IMR-90 (cell line): ENCODE measurements at regions not wholly inside any gene's neighbourhood (a gene's known extent, or its start where the extent isn't known, plus 50 kb on each side); places are given as distances from the start of the nearest gene placed in this dataset.

Experiments
- ATAC-seq: fragments of 200-7000 bp; cut with Tn5 transposase; 2 replicates; pipeline ENCODE4 v1.9.1; 2020; ENCODE audit warnings: low read depth, mild to moderate bottlenecking, moderate library complexity
- BruUV-seq: library from RNA; stranded (reverse); fragments of 400-500 nt; replicated peaks from 2 replicates; lab custom pipeline; 2021; lab: Mats Ljungman, UMichigan
- CTCF ChIA-PET: fragments of 300-600 bp; formaldehyde crosslinking; extraction: SDS; loops from one replicate; lab custom pipeline; 2021; ENCODE audit warnings: antibody characterized with exemption; lab: Yijun Ruan, JAX
- POLR2A ChIA-PET: fragments of 300-600 bp; sonication (Branson Sonifier 250); formaldehyde crosslinking; loops from one replicate; lab custom pipeline; 2022; ENCODE audit warnings: antibody characterized with exemption; ENCODE audit not compliant: unreplicated experiment; lab: Charles Lee
- DNase-seq: peaks from one replicate; pipeline ENCODE4 v3.0.0; 2013
- H2AFZ ChIP-seq: replicated peaks from 2 replicates; pipeline ENCODE3; 2013; ENCODE audit warnings: low read length, mild to moderate bottlenecking; ENCODE audit not compliant: poor library complexity
- H2AK5ac ChIP-seq: 2 replicates; pipeline ENCODE4 v1.6.1; 2013; ENCODE audit warnings: low read depth, low read length, inconsistent platforms
- H2AK9ac ChIP-seq: replicated peaks from 2 replicates; pipeline ENCODE3; 2013; ENCODE audit warnings: mild to moderate bottlenecking, low read depth, low read length, moderate library complexity; ENCODE audit not compliant: poor library complexity
- H2BK120ac ChIP-seq: 2 replicates; pipeline ENCODE4 v1.6.1; 2013; ENCODE audit warnings: low read depth, low read length, inconsistent platforms
- H2BK15ac ChIP-seq: 3 replicates; pipeline ENCODE4 v1.6.1; 2013; ENCODE audit warnings: low read depth, low read length, inconsistent platforms
- H2BK20ac ChIP-seq: 2 replicates; pipeline ENCODE4 v1.6.1; 2013; ENCODE audit warnings: low read depth, mild to moderate bottlenecking, inconsistent platforms, low read length, moderate library complexity
- H2BK5ac ChIP-seq: 2 replicates; pipeline ENCODE4 v1.6.1; 2013; ENCODE audit warnings: mild to moderate bottlenecking, low read depth, low read length, inconsistent platforms; ENCODE audit not compliant: poor library complexity, severe bottlenecking
- H3K14ac ChIP-seq: replicated peaks from 2 replicates; pipeline ENCODE4 v1.6.1; 2013; ENCODE audit warnings: low read depth, low read length, inconsistent platforms
- H3K18ac ChIP-seq: 2 replicates; pipeline ENCODE4 v1.6.1; 2013; ENCODE audit warnings: low read depth, low read length, control low read depth
- H3K23ac ChIP-seq: 2 replicates; pipeline ENCODE4 v1.6.1; 2013; ENCODE audit warnings: low read depth, low read length, inconsistent platforms
- H3K27ac ChIP-seq: 2 replicates; pipeline ENCODE4 v1.5.1; 2013; ENCODE audit warnings: mild to moderate bottlenecking, control low read depth, low read length; ENCODE audit not compliant: insufficient read depth
- H3K27me3 ChIP-seq: 2 replicates; pipeline ENCODE4 v1.6.1; 2013; ENCODE audit warnings: low read length; ENCODE audit not compliant: control insufficient read depth, insufficient read depth
- H3K36me3 ChIP-seq: 2 replicates; pipeline ENCODE4 v1.6.1; 2013; ENCODE audit warnings: low read length, mixed read lengths; ENCODE audit not compliant: control insufficient read depth, insufficient read depth
- H3K4ac ChIP-seq: 2 replicates; pipeline ENCODE4 v1.6.1; 2013; ENCODE audit warnings: low read depth, low read length, inconsistent platforms
- H3K4me1 ChIP-seq: 2 replicates; pipeline ENCODE4 v1.6.1; 2013; ENCODE audit warnings: low read length, mixed read lengths; ENCODE audit not compliant: control insufficient read depth, insufficient read depth
- H3K4me2 ChIP-seq: 2 replicates; pipeline ENCODE4 v1.6.1; 2013; ENCODE audit warnings: low read depth, mild to moderate bottlenecking, control low read depth, low read length, moderate library complexity
- H3K4me3 ChIP-seq: 2 replicates; pipeline ENCODE4 v1.5.1; 2013; ENCODE audit warnings: low read depth, mild to moderate bottlenecking, control low read depth, low read length, moderate library complexity; ENCODE audit not compliant: insufficient read depth
- H3K56ac ChIP-seq: 2 replicates; pipeline ENCODE4 v1.6.1; 2013; ENCODE audit warnings: low read length, inconsistent platforms; ENCODE audit not compliant: insufficient read depth; ENCODE audit errors: extremely low read depth
- H3K79me1 ChIP-seq, 2 experiments: 2 replicates each; pipeline ENCODE4 v1.6.1; 2013; ENCODE audit warnings: low read length in 2 of 2, inconsistent platforms in 1 of 2, low read depth in 1 of 2
- H3K9ac ChIP-seq: 2 replicates; pipeline ENCODE4 v1.6.1; 2013; ENCODE audit warnings: low read depth, low read length, control low read depth
- H3K9me1 ChIP-seq: 2 replicates; pipeline ENCODE4 v1.6.1; 2013; ENCODE audit warnings: low read length, inconsistent platforms; ENCODE audit not compliant: insufficient read depth
- H3K9me3 ChIP-seq: 2 replicates; pipeline ENCODE4 v1.6.1; 2013; ENCODE audit warnings: low read length; ENCODE audit not compliant: control insufficient read depth, insufficient read depth
- H4K20me1 ChIP-seq: 2 replicates; pipeline ENCODE4 v1.6.1; 2013; ENCODE audit warnings: low read length, inconsistent platforms; ENCODE audit not compliant: insufficient read depth
- H4K5ac ChIP-seq: 2 replicates; pipeline ENCODE4 v1.6.1; 2013; ENCODE audit warnings: mild to moderate bottlenecking, low read depth, low read length, control low read depth
- H4K8ac ChIP-seq, 2 experiments: 2 replicates each; pipeline ENCODE4 v1.6.1; 2013; ENCODE audit warnings: low read depth in 2 of 2, low read length in 2 of 2, control low read depth in 1 of 2, inconsistent platforms in 1 of 2
- H4K91ac ChIP-seq: 2 replicates; pipeline ENCODE4 v1.6.1; 2013; ENCODE audit warnings: low read depth, low read length, inconsistent platforms; ENCODE audit not compliant: insufficient read depth
- CEBPB ChIP-seq: IDR thresholded peaks from 2 replicates; pipeline ENCODE4 v1.6.1; 2012; ENCODE audit warnings: low read depth, low read length, improper control_type of control experiment
- CHD1 ChIP-seq: IDR thresholded peaks from 2 replicates; pipeline ENCODE4 v1.6.1; 2012; ENCODE audit warnings: low read depth, low read length, improper control_type of control experiment
- ELK1 ChIP-seq: fragments of 150-350 bp; IDR thresholded peaks from 2 replicates; pipeline ENCODE4 v1.6.1; 2016; ENCODE audit warnings: low read depth, mild to moderate bottlenecking, low read length, moderate library complexity, borderline replicate concordance
- FOS ChIP-seq: fragments of 150-350 bp; IDR thresholded peaks from 2 replicates; pipeline ENCODE4 v1.6.1; 2016; ENCODE audit warnings: low read depth, low read length
- MAFK ChIP-seq: IDR thresholded peaks from 2 replicates; pipeline ENCODE4 v1.6.1; 2012; ENCODE audit warnings: low read depth, low read length, improper control_type of control experiment
- MAZ ChIP-seq: IDR thresholded peaks from 2 replicates; pipeline ENCODE4 v1.6.1; 2012; ENCODE audit warnings: low read depth, mild to moderate bottlenecking, low read length, improper control_type of control experiment, moderate library complexity, borderline replicate concordance
- NFE2L2 ChIP-seq: fragments of 150-350 bp; IDR thresholded peaks from 2 replicates; pipeline ENCODE4 v1.6.1; 2016; ENCODE audit warnings: low read depth, mild to moderate bottlenecking, low read length
- RAD21 ChIP-seq: IDR thresholded peaks from 2 replicates; pipeline ENCODE4 v1.6.1; 2012; ENCODE audit warnings: low read length, improper control_type of control experiment
- RCOR1 ChIP-seq: IDR thresholded peaks from 2 replicates; pipeline ENCODE4 v1.6.1; 2012; ENCODE audit warnings: mild to moderate bottlenecking, low read length, improper control_type of control experiment; ENCODE audit not compliant: insufficient replicate concordance
- RFX5 ChIP-seq: IDR thresholded peaks from 2 replicates; pipeline ENCODE4 v1.8.0; 2012; ENCODE audit warnings: low read depth, mild to moderate bottlenecking, low read length, moderate library complexity
- WGBS, 2 experiments: methylation state at CpG; one replicate each; pipeline versions ENCODE4 v1.1.5 to v1.1.7; 2013; ENCODE audit warnings: missing lambda C conversion rate in 2 of 2; ENCODE audit not compliant: insufficient read length in 1 of 2; ENCODE audit errors: extremely low coverage in 2 of 2; 5-methylcytosine and 5-hydroxymethylcytosine counted together
- dilution Hi-C: fragments of 300-500 bp; cut with HindIII; formaldehyde crosslinking; loops from one replicate; pipeline ENCODE4 v1.14.3; 2018; ENCODE audit warnings: low sequenced_read_pairs; ENCODE audit not compliant: unreplicated experiment
- in situ Hi-C: fragments of 300-500 bp; cut with MboI; formaldehyde crosslinking; loops from 3 replicates; pipeline ENCODE4 v1.14.3; 2019; ENCODE audit warnings: low sequenced_read_pairs, inconsistent platforms, mixed read lengths
- intact Hi-C: fragments of 100-400 bp; cut with micrococcal nuclease; formaldehyde crosslinking; loops from 2 replicates; pipeline ENCODE4 v1.10.0; 2022

GRCh38 chr9:1320051-1320557 lies 269.9 kb downstream of the DMRT2 start:
- Histone ChIP-seq H3K56ac (no peak overlapping the region), H3K79me1 (no peaks in the 10 kb centered on the region), H3K27ac (no peak overlapping the region), H2AFZ (no peak overlapping the region), H2BK15ac (no peak overlapping the region), H3K9ac (no peak overlapping the region), H4K91ac (no peak overlapping the region), H3K27me3 (no peaks in the 10 kb centered on the region), H3K23ac (no peak overlapping the region), H2BK120ac (no peak overlapping the region), H3K14ac (no peak overlapping the region), H3K4me2 (no peak overlapping the region), H2AK5ac (no peak overlapping the region), H2BK5ac (no peak overlapping the region), H4K5ac (no peak overlapping the region), H4K20me1 (no peaks in the 10 kb centered on the region), H3K9me1 (no peaks in the 10 kb centered on the region), H3K4ac (no peak overlapping the region), H3K4me3 (no peak overlapping the region), H4K8ac (no peak overlapping the region), H3K36me3 (no peaks in the 10 kb centered on the region), H3K9me3 (0 out of 2 replicates have a peak, but pooled peaks cover 2% of the 10 kb centered on the region), H3K4me1 (no peaks in the 10 kb centered on the region), H3K18ac (no peak overlapping the region), H2AK9ac (no peak overlapping the region), H2BK20ac (no peak overlapping the region)
- WGBS, 2 experiments, result no CpG with 5 or more reads among the region's 5 CpGs
- TF ChIP-seq FOS (no peak), NFE2L2 (no peak), MAZ (no peak), ELK1 (no peak), CEBPB (no peak), MAFK (no peak), RFX5 (no peak), CHD1 (no peak), RAD21 (no peak), RCOR1 (no peak)
- in situ Hi-C loops (no loop called here), intact Hi-C loops (no loop called here), dilution Hi-C loops (no loop called here)
- ATAC-seq (no peak), DNase-seq (no peak)
- CTCF ChIA-PET, result no interaction called here
- BruUV-seq, result no TSS peak
- POLR2A ChIA-PET, result no interaction called here
